CD4-positive, alpha-beta T cell (primary cell): ENCODE measurements at regions not wholly inside any gene's neighbourhood (a gene's known extent, or its start where the extent isn't known, plus 50 kb on each side); places are given as distances from the start of the nearest gene placed in this dataset.

ENCODE experiments used
- ATAC-seq: fragments of 200-7000 bp; cut with Tn5 transposase; one replicate; pipeline ENCODE4 v1.10.0; 2022; ENCODE audit warnings: mild to moderate bottlenecking; ENCODE audit not compliant: poor library complexity
- CTCF ChIA-PET: fragments of 350-600 bp; sonication (Branson Sonifier 250); formaldehyde crosslinking; loops from one replicate; lab custom pipeline; 2021; ENCODE audit warnings: antibody characterized with exemption, inconsistent platforms; lab: Charles Lee
- POLR2A ChIA-PET: fragments of 350-600 bp; sonication (Branson Sonifier 250); formaldehyde crosslinking; loops from one replicate; lab custom pipeline; 2021; ENCODE audit warnings: antibody characterized with exemption, inconsistent platforms; lab: Charles Lee
- DNase-seq, 14 experiments: peaks; one replicate each; pipeline ENCODE4 v3.0.0-alpha.2; 2013 to 2020; ENCODE audit warnings: mixed read lengths in 2 of 14
- H3K27ac ChIP-seq, 2 donors: one replicate each; pipeline versions ENCODE4 v1.5.1 to v1.7.0; 2013; ENCODE audit warnings: low read length in 2 of 2, low read depth in 1 of 2, mild to moderate bottlenecking in 1 of 2
- H3K27me3 ChIP-seq, 2 experiments: 1 replicate in 1 of 2; 2 replicates in 1 of 2; pipeline versions ENCODE4 v1.6.1 to v1.7.0; 2013; ENCODE audit warnings: low read length in 2 of 2, control low read depth in 1 of 2, mild to moderate bottlenecking in 1 of 2, moderate library complexity in 1 of 2; ENCODE audit not compliant: insufficient read depth in 2 of 2, control insufficient read depth in 1 of 2
- H3K36me3 ChIP-seq: one replicate; pipeline ENCODE4 v1.6.1; 2013; ENCODE audit warnings: low read length, control low read depth; ENCODE audit not compliant: insufficient read depth
- H3K4me1 ChIP-seq: one replicate; pipeline ENCODE4 v1.6.1; 2013; ENCODE audit warnings: low read length, control low read depth; ENCODE audit not compliant: insufficient read depth
- H3K4me3 ChIP-seq: one replicate; pipeline ENCODE4 v1.5.1; 2013; ENCODE audit warnings: mild to moderate bottlenecking, low read length, moderate library complexity
- H3K9me3 ChIP-seq, 2 experiments: 1 replicate in 1 of 2; 2 replicates in 1 of 2; pipeline versions ENCODE4 v1.6.1 to v1.7.0; 2013; ENCODE audit warnings: low read length in 2 of 2, mild to moderate bottlenecking in 2 of 2, control low read depth in 1 of 2, moderate library complexity in 1 of 2; ENCODE audit not compliant: control insufficient read depth in 1 of 2, insufficient read depth in 1 of 2
- H3K27ac Mint-ChIP-seq: one replicate; pipeline ENCODE4 v1.8.0; 2020; ENCODE audit warnings: mixed read lengths
- H3K27me3 Mint-ChIP-seq: one replicate; pipeline ENCODE4 v1.8.0; 2021; ENCODE audit warnings: mixed read lengths
- H3K36me3 Mint-ChIP-seq: one replicate; pipeline ENCODE4 v1.8.0; 2021; ENCODE audit warnings: low read depth, mixed read lengths
- H3K4me1 Mint-ChIP-seq: one replicate; pipeline ENCODE4 v1.8.0; 2021; ENCODE audit warnings: low read depth, mixed read lengths
- H3K4me3 Mint-ChIP-seq: one replicate; pipeline ENCODE4 v1.8.0; 2020; ENCODE audit warnings: mild to moderate bottlenecking, mixed read lengths
- H3K9me3 Mint-ChIP-seq: one replicate; pipeline ENCODE4 v1.8.0; 2020; ENCODE audit warnings: mixed read lengths
- intact Hi-C, 2 experiments: fragments of 100-400 bp; cut with DNase I in 1 of 2; cut with micrococcal nuclease in 1 of 2; formaldehyde crosslinking; loops; one replicate each; pipeline versions ENCODE4 v1.15.1 to v1.9.0; 2023 to 2025; cut with DNase I, micrococcal nuclease
- TF ChIP-seq, protein P1 (sequence below): fragments of 200-600 bp; IDR thresholded peaks from one replicate; pipeline ENCODE4 v1.8.0; 2022; ENCODE audit warnings: antibody characterized with exemption, mild to moderate bottlenecking

- H3K27ac Mint-ChIP-seq: no peak overlapping the region
- POLR2A ChIA-PET: no interaction called here
These were observed 222.1 kb downstream of the RPS29 start for GRCh38 chr14:49363821-49364751.

GRCh38 chr14:49362916-49363315, 223.3 kb downstream of the RPS29 start:
- Mint-ChIP-seq H3K27ac (no peak overlapping the region), H3K4me3 (no peak overlapping the region), H3K36me3 (no peaks in the 10 kb centered on the region), H3K9me3 (peaks cover 11% of the 10 kb centered on the region), H3K4me1 (no peaks in the 10 kb centered on the region), H3K27me3 (peaks cover 4% of the 10 kb centered on the region)
- H3K4me1 ChIP-seq: no peaks in the 10 kb centered on the region
- no peak overlapping the region for H3K27ac ChIP-seq
- H3K27me3 ChIP-seq: no peaks in the 10 kb centered on the region
- intact Hi-C loops: no loop called here
- H3K4me3 ChIP-seq: no peak overlapping the region
- DNase-seq: no peak
- H3K36me3 ChIP-seq: no peaks in the 10 kb centered on the region
- TF ChIP-seq, protein P1, sequence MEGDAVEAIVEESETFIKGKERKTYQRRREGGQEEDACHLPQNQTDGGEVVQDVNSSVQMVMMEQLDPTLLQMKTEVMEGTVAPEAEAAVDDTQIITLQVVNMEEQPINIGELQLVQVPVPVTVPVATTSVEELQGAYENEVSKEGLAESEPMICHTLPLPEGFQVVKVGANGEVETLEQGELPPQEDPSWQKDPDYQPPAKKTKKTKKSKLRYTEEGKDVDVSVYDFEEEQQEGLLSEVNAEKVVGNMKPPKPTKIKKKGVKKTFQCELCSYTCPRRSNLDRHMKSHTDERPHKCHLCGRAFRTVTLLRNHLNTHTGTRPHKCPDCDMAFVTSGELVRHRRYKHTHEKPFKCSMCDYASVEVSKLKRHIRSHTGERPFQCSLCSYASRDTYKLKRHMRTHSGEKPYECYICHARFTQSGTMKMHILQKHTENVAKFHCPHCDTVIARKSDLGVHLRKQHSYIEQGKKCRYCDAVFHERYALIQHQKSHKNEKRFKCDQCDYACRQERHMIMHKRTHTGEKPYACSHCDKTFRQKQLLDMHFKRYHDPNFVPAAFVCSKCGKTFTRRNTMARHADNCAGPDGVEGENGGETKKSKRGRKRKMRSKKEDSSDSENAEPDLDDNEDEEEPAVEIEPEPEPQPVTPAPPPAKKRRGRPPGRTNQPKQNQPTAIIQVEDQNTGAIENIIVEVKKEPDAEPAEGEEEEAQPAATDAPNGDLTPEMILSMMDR: no peak
- no peak for ATAC-seq
- H3K9me3 ChIP-seq: no peaks in the 10 kb centered on the region
- CTCF ChIA-PET: no interaction called here
- POLR2A ChIA-PET: no interaction called here

More at GRCh38 chr14:49363821-49364751, 222.1 kb downstream of the RPS29 start:
- Histone ChIP-seq H3K27ac (no peak overlapping the region), H3K9me3 (no peaks in the 10 kb centered on the region), H3K27me3 (no peaks in the 10 kb centered on the region), H3K4me3 (no peak overlapping the region), H3K4me1 (no peaks in the 10 kb centered on the region), H3K36me3 (no peaks in the 10 kb centered on the region)
- peaks cover 4% of the 10 kb centered on the region for H3K27me3 Mint-ChIP-seq
- no peaks in the 10 kb centered on the region for H3K4me1 Mint-ChIP-seq
- H3K9me3 Mint-ChIP-seq: peaks cover 11% of the 10 kb centered on the region
- ATAC-seq (no peak), DNase-seq (no peak)
- TF ChIP-seq, protein P1: no peak
- H3K4me3 Mint-ChIP-seq: no peak overlapping the region
- no peaks in the 10 kb centered on the region for H3K36me3 Mint-ChIP-seq
- intact Hi-C loops: no loop called here
- CTCF ChIA-PET: no interaction called here

GRCh38 chr14:49339130-49339529, 247.1 kb downstream of the RPS29 start:
- no peaks in the 10 kb centered on the region for H3K4me1 ChIP-seq
- H3K36me3 ChIP-seq: no peaks in the 10 kb centered on the region
- H3K27me3 ChIP-seq: peaks cover 0 to 3% of the 10 kb centered on the region in 2 experiments
- no peak overlapping the region for H3K4me3 ChIP-seq
- ChIA-PET CTCF (no interaction called here), POLR2A (no interaction called here)
- peaks cover 26% of the 10 kb centered on the region for H3K27me3 Mint-ChIP-seq
- intact Hi-C loops: no loop called here
- H3K36me3 Mint-ChIP-seq: no peaks in the 10 kb centered on the region
- H3K4me3 Mint-ChIP-seq: no peak overlapping the region
- DNase-seq (no peak), ATAC-seq (no peak)
- peaks cover 2% of the 10 kb centered on the region for H3K9me3 Mint-ChIP-seq
- no peaks in the 10 kb centered on the region for H3K4me1 Mint-ChIP-seq
- TF ChIP-seq, protein P1: no peak
- H3K9me3 ChIP-seq: no peaks in the 10 kb centered on the region
- no peak overlapping the region for H3K27ac Mint-ChIP-seq
- H3K27ac ChIP-seq: no peak overlapping the region
